Upper lobe of left lung (tissue), 4 donors: ENCODE measurements at regions not wholly inside any gene's neighbourhood (a gene's known extent, or its start where the extent isn't known, plus 50 kb on each side); places are given as distances from the start of the nearest gene placed in this dataset.
"Not testable (repeated sequence)": the region's sequence is repeated elsewhere in the genome, so short reads cannot be mapped to it uniquely, and the experiment has no call there.

Experiments
- POLR2A ChIP-seq, 4 donors: fragments of 450-650 bp; IDR thresholded peaks; one replicate each; pipeline ENCODE4 v1.5.1; 2016 to 2017; ENCODE audit warnings: antibody characterized with exemption in 4 of 4, mild to moderate bottlenecking in 2 of 4
- TF ChIP-seq, protein P1 (sequence below), 6 experiments: fragments of 450-650 bp in 4 of 6; fragments of 200-600 bp in 2 of 6; sonication (generic) in 2 of 6; IDR thresholded peaks; one replicate each; pipeline ENCODE4 v1.5.1; 2016 to 2019; ENCODE audit warnings: antibody characterized with exemption in 6 of 6

DNA sequence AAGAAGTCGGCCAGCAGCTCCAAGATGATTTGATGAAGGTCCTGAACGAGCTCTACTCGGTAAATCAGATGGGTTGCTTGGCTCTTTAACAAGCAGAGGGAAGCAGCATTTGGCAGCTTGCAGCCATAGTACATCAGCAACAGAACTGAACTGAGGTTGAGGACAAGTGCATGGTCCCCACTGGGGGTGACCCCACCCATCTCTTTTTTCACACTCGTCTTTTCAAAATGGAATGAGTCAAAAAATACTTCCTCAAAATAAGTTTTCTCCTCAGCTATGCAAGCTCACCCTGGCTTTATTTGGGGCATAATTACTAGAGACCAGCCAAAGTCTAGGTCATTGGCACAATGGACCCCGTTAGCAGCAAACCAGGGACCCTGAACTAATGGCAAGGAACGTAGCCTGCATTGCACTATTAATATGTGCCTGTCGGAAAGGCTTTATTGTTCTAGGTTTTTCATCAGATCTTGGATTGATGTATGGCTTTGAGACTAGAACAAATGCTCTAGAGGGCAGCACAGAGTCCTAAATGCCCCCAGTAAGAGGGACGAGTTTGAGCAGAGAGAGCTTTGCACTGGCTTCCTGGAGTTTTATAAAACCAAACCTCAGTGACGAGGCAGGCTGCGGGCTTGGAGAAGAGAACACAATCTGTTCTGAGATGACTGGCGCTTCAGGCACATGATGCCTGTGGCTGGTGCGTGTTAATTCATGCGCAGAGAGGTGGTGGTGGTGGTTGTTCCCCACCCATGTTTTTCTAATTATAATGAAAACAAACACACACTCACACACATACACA lies 74.2 kb upstream of the FAM72C start:
- TF ChIP-seq POLR2A (IDR thresholded peaks at IDR 0.05) = not testable (repeated sequence)
- TF ChIP-seq, protein P1, sequence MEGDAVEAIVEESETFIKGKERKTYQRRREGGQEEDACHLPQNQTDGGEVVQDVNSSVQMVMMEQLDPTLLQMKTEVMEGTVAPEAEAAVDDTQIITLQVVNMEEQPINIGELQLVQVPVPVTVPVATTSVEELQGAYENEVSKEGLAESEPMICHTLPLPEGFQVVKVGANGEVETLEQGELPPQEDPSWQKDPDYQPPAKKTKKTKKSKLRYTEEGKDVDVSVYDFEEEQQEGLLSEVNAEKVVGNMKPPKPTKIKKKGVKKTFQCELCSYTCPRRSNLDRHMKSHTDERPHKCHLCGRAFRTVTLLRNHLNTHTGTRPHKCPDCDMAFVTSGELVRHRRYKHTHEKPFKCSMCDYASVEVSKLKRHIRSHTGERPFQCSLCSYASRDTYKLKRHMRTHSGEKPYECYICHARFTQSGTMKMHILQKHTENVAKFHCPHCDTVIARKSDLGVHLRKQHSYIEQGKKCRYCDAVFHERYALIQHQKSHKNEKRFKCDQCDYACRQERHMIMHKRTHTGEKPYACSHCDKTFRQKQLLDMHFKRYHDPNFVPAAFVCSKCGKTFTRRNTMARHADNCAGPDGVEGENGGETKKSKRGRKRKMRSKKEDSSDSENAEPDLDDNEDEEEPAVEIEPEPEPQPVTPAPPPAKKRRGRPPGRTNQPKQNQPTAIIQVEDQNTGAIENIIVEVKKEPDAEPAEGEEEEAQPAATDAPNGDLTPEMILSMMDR (IDR thresholded peaks at IDR 0.05) = not testable (repeated sequence)
